Caki2 (cell line): ENCODE measurements at regions not wholly inside any gene's neighbourhood (a gene's known extent, or its start where the extent isn't known, plus 50 kb on each side); places are given as distances from the start of the nearest gene placed in this dataset.
A peak's percentile ranks its signal among the peaks of the same experiment; 100 is the strongest.
"Not testable (repeated sequence)": the region's sequence is repeated elsewhere in the genome, so short reads cannot be mapped to it uniquely, and the experiment has no call there.

Experiments used
- DNase-seq: peaks from one replicate; pipeline ENCODE4 v3.0.0-alpha.2; 2015; ENCODE audit warnings: low read depth
- in situ Hi-C: cut with HindIII; loops from 2 replicates; pipeline ENCODE4 v1.10.0; 2016; ENCODE audit warnings: low sequenced_read_pairs, low pct_unique_long_range_greater_than_20kb, mixed read lengths

GRCh38 chr10:83725567-83725966, 413.7 kb upstream of the GHITM start:
- in situ Hi-C loops = no loop called here
- DNase-seq = no peak

- in situ Hi-C loops = no loop called here
- no peak for DNase-seq
Measured at GRCh38 chr10:83734278-83734677, 405.0 kb upstream of the GHITM start.

GRCh38 chr10:83736008-83736407, 403.3 kb upstream of the GHITM start:
- in situ Hi-C loops = no loop called here
- no peak for DNase-seq

- in situ Hi-C loops = no loop called here
- no peak for DNase-seq
Measured at GRCh38 chr10:83750604-83751003, 388.7 kb upstream of the GHITM start.

- no peak for DNase-seq
- in situ Hi-C loops = no loop called here
Measured at GRCh38 chr10:83753490-83753889, 385.8 kb upstream of the GHITM start.

- no peak for DNase-seq
- in situ Hi-C loops = no loop called here
Measured at GRCh38 chr10:83754857-83755256, 384.5 kb upstream of the GHITM start.

GRCh38 chr10:83760142-83760541, 379.2 kb upstream of the GHITM start:
- no peak for DNase-seq
- in situ Hi-C loops = no loop called here

- in situ Hi-C loops = no loop called here
- DNase-seq = no peak
Measured at GRCh38 chr10:83764666-83765065, 374.6 kb upstream of the GHITM start.

GRCh38 chr10:83765731-83766130, 373.6 kb upstream of the GHITM start:
- DNase-seq = peak; percentile 28
- in situ Hi-C loops = no loop called here

- DNase-seq = no peak
- in situ Hi-C loops = no loop called here
Measured at GRCh38 chr10:83769281-83769820, 370.0 kb upstream of the GHITM start.

- DNase-seq, in situ Hi-C loops: not testable (repeated sequence)
Measured at GRCh38 chr10:83786701-83787100, 352.6 kb upstream of the GHITM start.

GRCh38 chr10:83801983-83802382, 337.3 kb upstream of the GHITM start:
- in situ Hi-C loops = no loop called here

GRCh38 chr10:83806717-83807116, 332.6 kb upstream of the GHITM start:
- no peak for DNase-seq
- in situ Hi-C loops = no loop called here

More at GRCh38 chr10:83801983-83802382, 337.3 kb upstream of the GHITM start:
- DNase-seq = no peak

- DNase-seq = no peak
Measured at GRCh38 chr10:83809001-83809400, 330.3 kb upstream of the GHITM start.

GRCh38 chr10:83816942-83817341, 322.4 kb upstream of the GHITM start:
- no peak for DNase-seq
- in situ Hi-C loops = no loop called here

More at GRCh38 chr10:83809001-83809400, 330.3 kb upstream of the GHITM start:
- in situ Hi-C loops = no loop called here

- in situ Hi-C loops = no loop called here
- no peak for DNase-seq
Measured at GRCh38 chr10:83817797-83818196, 321.5 kb upstream of the GHITM start.

- no peak for DNase-seq
- in situ Hi-C loops = no loop called here
Measured at GRCh38 chr10:83819609-83820008, 319.7 kb upstream of the GHITM start.

GRCh38 chr10:83820033-83820432, 319.3 kb upstream of the GHITM start:
- in situ Hi-C loops = no loop called here

GRCh38 chr10:83824099-83824498, 315.2 kb upstream of the GHITM start:
- DNase-seq = no peak
- in situ Hi-C loops = no loop called here

More at GRCh38 chr10:83820033-83820432, 319.3 kb upstream of the GHITM start:
- DNase-seq = no peak

- in situ Hi-C loops = no loop called here
- no peak for DNase-seq
Measured at GRCh38 chr10:83834096-83834495, 305.2 kb upstream of the GHITM start.
